DOHH2 (cell line): ENCODE measurements at regions not wholly inside any gene's neighbourhood (a gene's known extent, or its start where the extent isn't known, plus 50 kb on each side); places are given as distances from the start of the nearest gene placed in this dataset.

Source experiments
- CTCF ChIP-seq: fragments of 200-600 bp; sonication (generic); IDR thresholded peaks from one replicate; pipeline ENCODE4 v1.5.1; 2014; ENCODE audit warnings: antibody characterized with exemption, mild to moderate bottlenecking, low read depth, low read length; ENCODE audit not compliant: poor library complexity, severe bottlenecking
- EZH2phosphoT487 ChIP-seq: fragments of 200-600 bp; sonication (generic); IDR thresholded peaks from 2 replicates; pipeline ENCODE4 v1.6.1; 2017; ENCODE audit warnings: borderline replicate concordance, mild to moderate bottlenecking, antibody characterized with exemption, low read length, moderate library complexity, mixed read lengths

- TF ChIP-seq CTCF = no peak
- TF ChIP-seq EZH2phosphoT487 = no peak
Observed at GRCh38 chr10:118151461-118151860, 104.7 kb upstream of the RAB11FIP2 start.
